ENCODE measurements at regions not wholly inside any gene's neighbourhood (a gene's known extent, or its start where the extent isn't known, plus 50 kb on each side); places are given as distances from the start of the nearest gene placed in this dataset.

DNA sequence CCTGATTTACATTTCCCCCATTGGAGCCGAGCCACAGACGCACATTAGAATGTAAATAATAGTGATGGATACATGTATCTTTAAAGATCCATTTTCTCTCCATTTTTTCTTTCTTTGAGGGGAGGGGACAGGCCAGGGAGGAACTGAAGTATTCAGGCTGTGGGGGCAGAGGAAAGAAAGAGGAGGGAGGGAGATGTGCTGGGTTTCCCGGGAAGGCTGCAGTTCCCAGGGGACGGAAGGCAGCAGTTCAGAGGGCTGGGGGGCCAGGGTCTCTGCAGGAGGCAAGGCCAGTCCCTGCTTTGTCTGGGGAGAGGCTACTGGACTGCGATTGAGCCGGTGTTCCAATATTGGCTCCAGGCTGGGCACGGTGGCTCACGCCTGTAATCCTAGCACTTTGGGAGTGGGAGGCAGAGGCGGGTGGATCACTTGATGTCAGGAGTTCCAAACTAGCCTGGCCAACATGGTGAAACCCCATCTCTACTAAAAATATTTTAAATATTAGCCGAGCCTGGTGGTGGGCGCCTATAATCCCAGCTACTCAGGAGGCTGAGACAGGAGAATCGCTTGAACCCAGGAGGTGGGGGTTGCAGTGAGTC lies 94.2 kb upstream of the LHX1 start:
- H3K9ac ChIP-seq (ENCODE audit: insufficient read depth, low read length, poor library complexity, severe bottlenecking), result no peak overlapping the region
- H3K79me2 ChIP-seq (ENCODE audit: insufficient read depth, low read length), result no peaks in the 10 kb centered on the region
- Mint-ChIP-seq H3K4me1 (no peaks in the 10 kb centered on the region), H3K36me3 (no peaks in the 10 kb centered on the region), H3K27me3 (ENCODE audit: low read depth in 3 of 3) (peaks cover 24 to 44% (median 28%) of the 10 kb centered on the region in 3 donors), H3K27ac (no peak overlapping the region), H3K4me3 (no peak overlapping the region), H3K9me3 (no peaks in the 10 kb centered on the region)
- TF ChIP-seq, protein P1, sequence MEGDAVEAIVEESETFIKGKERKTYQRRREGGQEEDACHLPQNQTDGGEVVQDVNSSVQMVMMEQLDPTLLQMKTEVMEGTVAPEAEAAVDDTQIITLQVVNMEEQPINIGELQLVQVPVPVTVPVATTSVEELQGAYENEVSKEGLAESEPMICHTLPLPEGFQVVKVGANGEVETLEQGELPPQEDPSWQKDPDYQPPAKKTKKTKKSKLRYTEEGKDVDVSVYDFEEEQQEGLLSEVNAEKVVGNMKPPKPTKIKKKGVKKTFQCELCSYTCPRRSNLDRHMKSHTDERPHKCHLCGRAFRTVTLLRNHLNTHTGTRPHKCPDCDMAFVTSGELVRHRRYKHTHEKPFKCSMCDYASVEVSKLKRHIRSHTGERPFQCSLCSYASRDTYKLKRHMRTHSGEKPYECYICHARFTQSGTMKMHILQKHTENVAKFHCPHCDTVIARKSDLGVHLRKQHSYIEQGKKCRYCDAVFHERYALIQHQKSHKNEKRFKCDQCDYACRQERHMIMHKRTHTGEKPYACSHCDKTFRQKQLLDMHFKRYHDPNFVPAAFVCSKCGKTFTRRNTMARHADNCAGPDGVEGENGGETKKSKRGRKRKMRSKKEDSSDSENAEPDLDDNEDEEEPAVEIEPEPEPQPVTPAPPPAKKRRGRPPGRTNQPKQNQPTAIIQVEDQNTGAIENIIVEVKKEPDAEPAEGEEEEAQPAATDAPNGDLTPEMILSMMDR (IDR thresholded peaks at IDR 0.05), result no peak
- H3K4me3 ChIP-seq (replicated peaks in 1 of 3; ENCODE audit: low read depth in 2 of 3, low read length in 3 of 3), result no peak overlapping the region
- no peak overlapping the region for H3K27ac ChIP-seq (ENCODE audit: low read depth in 1 of 2, low read length in 2 of 2)
- H3K4me1 ChIP-seq (ENCODE audit: control insufficient read depth in 1 of 2, insufficient read depth in 2 of 2, low read length in 2 of 2), result no peaks in the 10 kb centered on the region
- H3K36me3 ChIP-seq (replicated peaks in 1 of 2; ENCODE audit: control insufficient read depth in 1 of 2, insufficient read depth in 2 of 2, low read length in 2 of 2), result no peaks in the 10 kb centered on the region
- WGBS (ENCODE audit: insufficient coverage), result 47% methylated on average over 6 of the region's 12 CpGs
- no peaks in the 10 kb centered on the region for H4K20me1 ChIP-seq (ENCODE audit: insufficient read depth, low read length)
- H3K27me3 ChIP-seq (ENCODE audit: control insufficient read depth in 2 of 2, insufficient read depth in 2 of 2, low read length in 2 of 2), result peaks cover 0 to 14% of the 10 kb centered on the region in 2 donors
- intact Hi-C loops (cut with micrococcal nuclease), result no loop called here
- H3K9me3 ChIP-seq (replicated peaks in 1 of 2; ENCODE audit: control insufficient read depth in 1 of 2, insufficient read depth in 1 of 2, low read length in 2 of 2), result no peaks in the 10 kb centered on the region
- no peak overlapping the region for H3K4me2 ChIP-seq (replicated peaks; ENCODE audit: extremely low read depth, low read length, poor library complexity, severe bottlenecking)
- no peak for DNase-seq
- no peak overlapping the region for H2AFZ ChIP-seq (ENCODE audit: insufficient read depth, low read depth, low read length, poor library complexity, severe bottlenecking)

DNA sequence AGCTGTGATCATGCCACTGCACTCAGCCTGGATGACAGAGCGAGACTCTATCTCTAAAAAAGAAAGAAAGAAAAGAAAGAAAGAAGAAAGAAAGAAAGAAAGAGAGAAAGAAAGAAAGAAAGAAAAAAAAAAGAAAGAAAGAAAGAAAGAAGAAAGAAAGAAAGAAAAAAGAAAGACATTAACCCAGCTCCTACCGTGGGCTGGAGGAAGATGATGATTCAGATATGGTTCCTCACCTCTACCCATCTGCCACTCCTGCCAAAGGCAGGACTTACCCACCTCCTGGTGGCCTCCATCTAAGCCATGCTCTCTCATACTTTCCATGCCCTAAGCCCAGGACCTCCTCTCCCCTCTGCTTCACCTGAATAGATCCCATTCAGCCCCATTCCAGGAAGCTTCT lies 93.3 kb upstream of the LHX1 start:
- H3K27me3 Mint-ChIP-seq (ENCODE audit: low read depth in 3 of 3), result peaks cover 23 to 47% (median 27%) of the 10 kb centered on the region in 3 donors
- H3K9ac ChIP-seq (ENCODE audit: insufficient read depth, low read length, poor library complexity, severe bottlenecking), result no peak overlapping the region
- WGBS (ENCODE audit: insufficient coverage), result no CpG with 5 or more reads among the region's 2 CpGs

More for the DNA sequence above, 93.3 kb upstream of the LHX1 start:
- H3K4me2 ChIP-seq (replicated peaks; ENCODE audit: extremely low read depth, low read length, poor library complexity, severe bottlenecking), result no peak overlapping the region
- Mint-ChIP-seq H3K36me3 (no peaks in the 10 kb centered on the region), H3K27ac (no peak overlapping the region), H3K4me3 (peak overlapping the region in 1 of 2 donors; percentile 28), H3K4me1 (no peaks in the 10 kb centered on the region), H3K9me3 (no peaks in the 10 kb centered on the region)
- H2AFZ ChIP-seq (ENCODE audit: insufficient read depth, low read depth, low read length, poor library complexity, severe bottlenecking), result no peak overlapping the region
- no peaks in the 10 kb centered on the region for H3K79me2 ChIP-seq (ENCODE audit: insufficient read depth, low read length)
- no peaks in the 10 kb centered on the region for H3K36me3 ChIP-seq (replicated peaks in 1 of 2; ENCODE audit: control insufficient read depth in 1 of 2, insufficient read depth in 2 of 2, low read length in 2 of 2)
- H3K9me3 ChIP-seq (replicated peaks in 1 of 2; ENCODE audit: control insufficient read depth in 1 of 2, insufficient read depth in 1 of 2, low read length in 2 of 2), result no peaks in the 10 kb centered on the region
- DNase-seq, result no peak
- TF ChIP-seq, protein P1 (IDR thresholded peaks at IDR 0.05), result no peak
- intact Hi-C loops (cut with micrococcal nuclease), result no loop called here
- H4K20me1 ChIP-seq (ENCODE audit: insufficient read depth, low read length), result no peaks in the 10 kb centered on the region
- H3K27ac ChIP-seq (ENCODE audit: low read depth in 1 of 2, low read length in 2 of 2), result no peak overlapping the region
- H3K4me3 ChIP-seq (replicated peaks in 1 of 3; ENCODE audit: low read depth in 2 of 3, low read length in 3 of 3), result no peak overlapping the region
- no peaks in the 10 kb centered on the region for H3K4me1 ChIP-seq (ENCODE audit: control insufficient read depth in 1 of 2, insufficient read depth in 2 of 2, low read length in 2 of 2)
- H3K27me3 ChIP-seq (ENCODE audit: control insufficient read depth in 2 of 2, insufficient read depth in 2 of 2, low read length in 2 of 2), result peaks cover 0 to 16% of the 10 kb centered on the region in 2 donors
